Activated T-cell treated with anti-CD3 and anti-CD28 coated beads for 4 hours (primary cell): ENCODE measurements at regions not wholly inside any gene's neighbourhood (a gene's known extent, or its start where the extent isn't known, plus 50 kb on each side); places are given as distances from the start of the nearest gene placed in this dataset.
"Not testable (repeated sequence)": the region's sequence is repeated elsewhere in the genome, so short reads cannot be mapped to it uniquely, and the experiment has no call there.

Experiments
- DNase-seq: peaks from one replicate; pipeline ENCODE4 v3.0.0-alpha.2; 2020

DNA sequence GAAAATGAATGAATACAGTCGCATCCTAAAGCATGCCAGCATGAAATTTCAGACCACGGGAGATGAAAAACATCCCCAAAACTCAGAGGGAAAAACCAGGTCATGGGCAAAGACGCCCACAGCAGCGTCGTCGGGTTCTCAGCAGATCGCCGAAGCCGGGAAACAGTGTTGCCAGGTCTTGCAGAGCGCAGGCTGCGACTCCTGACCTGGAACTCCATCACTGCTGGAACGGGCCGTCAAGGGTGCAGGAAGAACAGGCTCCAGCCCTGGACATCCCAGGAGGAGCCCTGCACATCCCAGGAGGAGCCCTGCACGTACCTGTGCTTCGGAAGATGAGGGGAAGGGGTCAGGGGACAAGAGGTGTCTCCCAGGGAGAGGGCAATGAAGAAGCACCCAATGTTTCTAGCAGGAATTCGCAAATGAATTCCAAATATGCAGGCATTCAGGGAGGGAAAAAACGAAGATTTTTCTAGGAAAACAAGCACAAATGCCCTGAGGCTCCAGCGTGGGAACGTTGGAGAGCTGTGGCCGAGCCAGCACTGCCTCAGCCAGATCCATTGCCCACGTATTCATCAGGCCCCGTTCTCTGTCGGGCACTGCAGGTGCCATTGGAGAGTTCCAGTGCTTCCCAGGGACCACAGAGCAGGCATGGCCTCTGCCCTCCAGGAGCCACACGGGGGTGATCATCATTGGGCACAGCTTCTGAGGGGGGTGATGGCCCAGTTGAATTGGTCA lies 1110.4 kb downstream of the BRD1 start:
- DNase-seq: no peak

DNA sequence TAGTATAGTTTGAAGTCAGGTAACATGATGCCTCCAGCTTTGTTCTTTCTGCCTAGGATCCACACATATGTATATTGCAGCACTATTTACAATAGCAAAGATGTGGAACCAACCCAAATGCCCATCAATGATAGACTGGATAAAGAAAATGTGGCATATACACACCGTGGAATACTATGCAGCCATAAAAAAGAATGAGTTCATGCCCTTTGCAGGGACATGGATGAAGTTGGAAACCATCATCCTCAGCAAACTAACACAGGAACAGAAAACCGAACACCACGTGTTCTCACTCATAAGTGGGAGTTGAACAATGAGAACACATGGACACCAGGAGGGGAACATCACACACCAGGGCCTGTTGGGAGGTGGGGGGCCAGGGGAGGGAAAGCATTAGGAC lies 1111.5 kb downstream of the BRD1 start:
- DNase-seq: not testable (repeated sequence)

DNA sequence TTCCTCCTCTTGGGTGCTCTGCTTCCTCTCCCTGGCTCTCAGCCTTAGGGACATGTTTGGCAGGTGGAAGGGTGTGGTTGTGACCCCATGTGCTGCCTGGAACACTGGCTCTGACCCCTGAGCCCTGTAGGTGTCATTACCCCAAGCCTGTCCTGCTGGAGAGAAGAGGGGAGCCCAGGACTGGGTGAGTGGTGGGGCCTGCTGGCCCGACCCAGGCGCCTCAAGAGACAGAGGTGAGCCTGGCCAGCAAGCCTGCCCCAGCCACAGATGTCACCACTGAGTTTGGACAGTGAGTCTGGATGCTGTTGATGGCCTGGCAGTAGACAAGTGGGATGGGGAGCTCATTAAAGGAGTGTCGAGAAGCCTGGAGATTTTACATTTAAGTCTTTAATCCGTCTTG lies 1112.2 kb downstream of the BRD1 start:
- DNase-seq: no peak

DNA sequence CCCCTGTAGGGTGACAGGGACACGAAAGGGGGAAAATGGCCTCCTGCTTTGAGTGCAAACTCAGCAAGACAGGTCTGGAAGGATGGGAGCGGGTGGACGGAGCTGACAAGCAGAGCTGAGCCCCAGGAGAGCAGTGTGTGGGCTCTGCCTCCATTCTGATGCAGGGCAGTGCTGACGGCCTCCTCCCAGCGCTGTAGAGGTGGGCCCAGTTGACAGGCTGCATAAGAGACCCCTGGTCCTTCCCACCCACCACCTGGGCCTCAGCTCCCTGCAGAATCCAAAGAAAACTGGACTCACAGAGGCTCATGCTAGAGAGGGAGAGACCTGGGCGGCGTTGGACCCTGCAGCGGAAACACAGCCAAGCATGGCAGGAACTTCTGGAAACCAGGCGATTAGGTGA lies 1113.4 kb downstream of the BRD1 start:
- no peak for DNase-seq

DNA sequence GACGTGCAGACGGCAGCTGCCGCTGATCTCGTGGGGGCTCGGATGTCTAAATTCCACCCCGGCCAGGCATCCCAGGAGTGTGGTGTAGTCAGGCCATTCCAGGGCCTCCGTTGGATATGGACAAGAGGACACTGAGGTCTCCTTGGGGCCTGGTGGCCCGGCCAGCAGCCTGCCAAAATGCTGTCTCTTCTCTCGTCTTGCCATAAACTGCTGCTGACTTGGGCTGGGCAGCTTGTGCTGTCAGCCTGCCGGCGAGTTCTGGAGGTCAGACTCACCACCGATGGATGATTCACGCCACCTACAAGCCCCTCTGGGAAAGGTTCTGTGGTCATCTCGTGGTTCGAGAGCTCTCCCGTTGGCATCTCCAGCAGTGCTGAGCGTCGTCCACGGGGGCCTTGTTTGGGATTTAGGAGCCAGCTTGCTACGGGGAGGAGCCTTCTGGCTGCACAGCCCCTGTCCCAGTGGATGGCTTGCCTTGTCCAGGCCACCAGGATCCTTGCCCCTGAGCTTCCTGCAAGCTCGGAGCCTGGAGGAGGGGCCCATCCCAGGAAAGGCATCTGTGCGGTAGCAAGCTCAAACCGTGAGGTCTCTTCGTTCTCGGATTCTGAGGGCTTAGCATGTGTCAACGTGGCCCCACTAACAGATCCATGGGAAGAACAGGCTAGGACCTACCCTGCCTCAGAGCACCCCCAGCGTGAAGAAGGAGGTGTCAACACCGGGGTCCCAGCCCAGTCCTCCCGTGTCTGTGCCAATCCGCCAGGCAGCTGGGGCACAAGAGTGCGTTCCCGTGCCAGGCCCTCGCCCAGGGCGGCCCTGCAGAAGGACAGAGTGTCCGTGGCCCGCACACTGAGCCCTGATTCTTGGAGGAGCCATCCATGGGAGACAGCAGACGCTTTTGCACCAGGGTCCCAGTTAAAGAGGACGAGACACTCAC lies 1114.1 kb downstream of the BRD1 start:
- no peak for DNase-seq

DNA sequence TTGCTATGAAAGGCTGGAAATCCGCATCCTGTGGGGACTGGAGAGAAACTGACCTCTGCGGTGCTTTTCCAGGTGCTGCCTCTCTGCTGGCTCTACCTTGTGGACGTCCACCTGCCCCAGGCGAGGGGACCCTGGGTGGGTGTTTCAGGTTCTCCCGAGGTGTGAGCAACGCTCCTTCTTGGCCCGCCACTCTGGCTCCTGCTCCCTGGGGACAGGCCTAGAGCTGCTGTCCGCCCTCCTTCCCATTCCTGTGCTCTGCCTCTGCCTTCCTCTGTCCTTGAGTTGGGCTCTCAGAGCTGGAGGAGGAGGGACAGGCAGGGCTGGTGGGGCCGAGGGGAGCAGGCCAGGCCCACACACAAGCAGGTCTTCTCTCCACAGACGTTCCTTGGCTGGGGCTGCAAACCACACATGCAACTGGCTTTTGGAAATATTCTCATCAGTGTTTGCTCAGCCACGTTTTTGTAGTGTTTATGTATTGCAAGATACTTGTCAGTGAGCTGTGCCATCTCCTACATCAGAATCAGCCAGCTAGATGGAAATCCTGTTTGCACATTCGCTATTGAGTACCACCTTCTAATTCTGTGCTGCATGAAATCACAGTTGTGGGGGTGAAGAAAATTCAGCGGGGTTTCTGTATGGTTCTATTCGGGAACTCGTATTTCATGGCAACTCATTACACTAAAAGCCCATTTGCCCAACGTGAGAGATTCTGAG lies 1115.0 kb downstream of the BRD1 start:
- DNase-seq: no peak

DNA sequence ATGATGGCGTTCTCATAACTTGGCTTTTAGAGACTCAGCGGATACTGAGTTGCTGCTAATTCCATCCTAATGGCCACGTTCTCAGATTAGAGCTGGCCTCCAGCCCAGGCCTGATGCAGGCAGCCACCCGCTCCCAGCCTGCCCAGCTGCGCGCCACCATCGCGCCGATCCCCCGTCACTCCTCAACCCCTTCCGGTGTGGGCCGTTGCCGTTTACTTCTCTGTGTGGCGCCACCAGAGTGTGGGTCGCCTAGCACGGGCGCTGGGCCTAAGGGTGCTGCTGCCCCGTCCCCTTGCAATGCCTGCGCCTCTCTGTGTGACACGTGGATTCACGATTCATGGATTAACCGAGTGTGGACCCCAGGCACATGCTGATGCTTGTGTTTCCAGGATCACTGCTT lies 1116.0 kb downstream of the BRD1 start:
- DNase-seq: no peak

DNA sequence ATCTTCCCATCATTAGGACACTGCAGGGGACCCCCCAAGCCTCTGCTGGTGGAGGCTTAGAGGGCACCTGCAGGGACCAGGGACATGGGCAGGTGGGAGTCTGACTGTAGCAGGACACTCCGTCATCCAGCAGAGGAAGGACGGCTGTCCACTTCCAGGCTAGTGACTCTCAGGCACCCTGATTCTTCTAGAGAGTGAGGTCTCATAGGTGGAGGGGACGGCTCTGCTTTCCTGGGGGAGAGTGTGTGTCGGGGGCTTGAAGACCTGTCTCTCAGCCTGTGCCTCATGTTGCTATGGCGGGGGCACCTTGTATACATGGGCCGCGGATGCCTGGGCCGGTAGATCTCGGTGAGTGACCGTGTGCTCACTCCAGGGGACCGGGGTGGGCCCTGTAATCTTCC lies 1116.6 kb downstream of the BRD1 start:
- DNase-seq: no peak

DNA sequence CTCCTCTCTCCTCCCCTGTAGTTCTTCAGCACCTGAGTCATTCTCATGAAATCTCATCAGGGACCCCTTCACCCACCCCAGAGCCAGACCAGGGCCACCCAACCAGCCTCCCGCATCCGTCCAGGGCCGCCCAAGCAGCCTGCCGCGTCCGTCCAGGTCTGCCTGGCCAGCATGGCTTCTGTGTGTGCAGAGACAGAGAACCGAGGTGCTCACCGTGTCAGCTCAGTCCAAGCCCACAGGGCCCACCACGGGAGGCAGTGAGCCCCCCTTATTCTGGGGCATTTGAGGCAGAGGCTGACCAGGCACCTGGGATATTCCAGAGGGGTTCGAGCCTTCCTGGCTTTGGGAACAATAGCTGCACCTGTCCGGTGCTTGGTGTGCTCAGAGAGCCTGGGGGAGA lies 1117.3 kb downstream of the BRD1 start:
- DNase-seq: no peak

DNA sequence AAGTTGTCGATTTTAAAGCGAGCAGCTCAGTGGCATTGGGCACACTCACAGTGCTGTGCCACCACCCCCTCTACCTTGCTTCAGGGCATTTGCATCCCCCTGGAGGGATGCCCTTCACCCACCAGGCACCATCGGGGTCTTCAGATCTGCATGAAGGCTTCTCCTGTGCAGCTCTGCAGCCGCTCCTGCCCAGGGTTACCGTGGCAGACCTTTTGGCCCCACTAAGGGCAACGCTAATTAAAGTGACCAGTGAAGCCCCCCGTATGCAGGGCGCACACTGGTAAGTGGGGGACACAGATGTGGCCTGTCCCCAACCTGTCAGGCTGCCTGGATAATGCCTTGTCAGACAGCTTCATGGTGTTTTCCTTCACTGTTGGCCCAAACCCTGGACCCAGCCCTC lies 1117.7 kb downstream of the BRD1 start:
- no peak for DNase-seq

DNA sequence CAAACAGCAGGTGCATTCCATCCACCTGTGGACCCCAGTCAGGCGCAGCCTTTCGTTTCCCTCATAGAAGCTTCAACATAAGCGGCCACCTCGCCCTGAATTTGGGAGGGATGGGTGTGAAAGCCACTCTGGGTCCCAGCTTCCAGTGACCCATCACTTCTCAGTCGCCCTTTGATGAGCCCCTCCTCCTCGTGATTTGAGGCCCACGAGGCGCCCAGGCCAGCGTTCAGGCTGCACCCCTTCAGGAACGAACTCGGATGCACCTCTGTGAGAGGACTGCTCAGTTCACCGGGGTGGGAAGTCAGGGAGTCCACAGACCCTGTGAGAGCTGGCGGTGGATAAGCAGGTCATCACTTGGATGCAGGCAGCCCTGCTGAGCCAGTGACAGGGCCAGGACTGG lies 1118.2 kb downstream of the BRD1 start:
- DNase-seq: no peak

DNA sequence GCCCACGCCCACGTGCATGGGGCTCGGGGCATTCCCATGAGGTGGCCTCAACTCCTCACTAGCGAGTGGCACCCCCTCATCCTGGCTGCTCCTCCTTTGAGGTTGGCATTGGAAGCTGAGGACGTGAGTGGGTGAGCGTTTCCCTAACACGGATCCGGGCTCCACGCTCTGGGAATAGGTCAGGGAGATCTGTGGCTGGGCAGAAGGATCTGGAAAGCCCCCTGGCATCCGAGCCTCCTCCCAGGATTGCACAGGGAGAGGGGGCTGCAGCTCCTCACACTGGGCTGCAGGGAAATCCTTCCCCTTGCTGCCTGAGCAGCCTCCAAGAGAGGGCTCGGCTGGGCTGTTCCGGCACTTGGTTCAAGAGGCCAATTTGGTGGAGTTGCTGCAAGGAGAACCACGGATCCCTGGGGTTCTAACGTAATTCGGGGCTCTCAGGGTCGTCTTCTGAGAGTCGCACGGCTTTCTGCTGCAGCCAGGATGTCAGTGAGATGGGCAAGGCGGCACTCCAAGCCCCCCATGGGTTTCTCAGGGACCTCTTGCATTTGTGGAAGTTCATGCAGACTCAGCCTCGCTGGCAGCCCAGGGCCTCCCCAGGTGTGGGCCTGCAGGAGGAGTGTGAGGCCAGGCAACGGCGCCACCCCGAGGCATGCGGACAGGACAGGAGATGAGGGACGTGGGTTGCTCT lies 1119.0 kb downstream of the BRD1 start:
- DNase-seq: no peak

DNA sequence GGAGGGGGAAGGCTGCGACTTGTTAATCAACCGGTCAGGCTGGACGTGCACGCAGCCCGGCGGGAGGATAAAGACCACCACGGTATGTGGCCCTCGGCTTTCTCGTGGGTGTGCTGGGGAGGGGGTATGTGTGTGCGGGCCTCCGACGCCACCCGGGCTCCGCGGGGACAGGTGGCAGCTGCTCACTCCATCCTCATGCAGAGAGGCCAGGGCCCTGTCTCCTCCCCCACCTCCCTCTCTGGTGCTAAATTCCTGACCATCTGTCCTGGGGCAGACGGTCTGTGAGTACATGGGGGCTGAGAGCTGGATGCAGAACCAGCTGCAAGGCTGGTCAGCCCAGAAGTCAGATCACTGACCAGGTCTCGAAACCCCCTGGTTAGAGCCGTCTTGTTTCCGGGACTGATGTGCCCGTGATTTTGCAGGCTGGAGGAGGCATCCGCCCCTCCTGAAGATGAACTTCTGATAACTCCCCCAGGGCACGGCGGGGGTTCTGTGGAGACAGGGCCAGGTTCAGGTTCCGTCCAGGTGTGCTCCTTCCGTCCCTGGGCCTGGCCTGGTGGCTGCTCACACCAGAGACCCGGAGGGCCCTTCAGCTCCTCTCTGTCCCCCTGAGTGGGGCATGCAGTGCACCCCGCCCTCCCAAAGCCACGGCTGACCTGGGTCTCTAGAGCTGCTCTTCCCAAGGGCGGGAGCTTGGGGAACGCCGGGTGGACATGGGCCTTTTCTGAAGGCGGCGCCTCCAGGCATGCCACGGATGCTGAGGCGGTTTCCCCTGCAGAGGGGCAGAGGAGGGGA lies 1119.7 kb downstream of the BRD1 start:
- no peak for DNase-seq

DNA sequence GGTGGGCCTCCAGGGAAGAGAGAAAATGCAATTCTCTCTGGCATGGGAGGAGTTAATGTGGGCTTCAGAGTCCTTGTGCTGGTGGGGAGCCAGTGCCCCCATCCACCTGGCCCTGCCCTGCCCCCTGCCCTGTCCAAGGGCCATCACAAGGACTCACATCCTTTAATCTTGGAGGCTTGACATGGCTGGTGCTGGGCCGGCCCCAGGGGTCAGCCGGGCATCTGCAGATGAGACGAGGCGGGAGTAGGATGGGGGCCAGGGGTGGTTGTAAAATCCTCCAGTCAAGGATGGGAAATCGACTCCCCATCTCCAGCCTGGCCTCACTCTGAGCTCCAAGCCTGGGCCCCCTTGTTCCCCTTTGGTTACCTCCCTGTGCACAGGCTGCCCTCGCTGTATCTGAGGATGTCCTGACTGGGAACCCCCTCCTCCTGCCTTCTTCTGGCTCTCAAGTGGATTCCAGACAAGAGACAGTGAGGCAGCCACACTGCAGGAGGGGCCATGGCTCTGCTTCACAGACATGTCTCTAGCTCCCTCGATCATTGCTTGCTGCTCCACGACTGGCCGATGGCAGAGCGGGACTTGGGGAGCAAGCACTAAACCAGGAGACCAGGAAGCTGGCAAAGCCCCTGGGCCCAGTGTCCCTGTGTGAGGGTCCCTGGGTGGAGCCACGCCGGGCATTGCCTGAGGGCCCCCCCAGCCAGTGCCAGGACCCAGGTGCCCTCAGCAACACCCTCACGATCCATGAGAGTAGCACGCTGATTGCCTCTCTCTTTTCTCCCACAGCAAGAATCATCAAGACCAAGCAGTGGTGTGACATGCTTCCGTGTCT lies 1120.5 kb downstream of the BRD1 start:
- DNase-seq: no peak

DNA sequence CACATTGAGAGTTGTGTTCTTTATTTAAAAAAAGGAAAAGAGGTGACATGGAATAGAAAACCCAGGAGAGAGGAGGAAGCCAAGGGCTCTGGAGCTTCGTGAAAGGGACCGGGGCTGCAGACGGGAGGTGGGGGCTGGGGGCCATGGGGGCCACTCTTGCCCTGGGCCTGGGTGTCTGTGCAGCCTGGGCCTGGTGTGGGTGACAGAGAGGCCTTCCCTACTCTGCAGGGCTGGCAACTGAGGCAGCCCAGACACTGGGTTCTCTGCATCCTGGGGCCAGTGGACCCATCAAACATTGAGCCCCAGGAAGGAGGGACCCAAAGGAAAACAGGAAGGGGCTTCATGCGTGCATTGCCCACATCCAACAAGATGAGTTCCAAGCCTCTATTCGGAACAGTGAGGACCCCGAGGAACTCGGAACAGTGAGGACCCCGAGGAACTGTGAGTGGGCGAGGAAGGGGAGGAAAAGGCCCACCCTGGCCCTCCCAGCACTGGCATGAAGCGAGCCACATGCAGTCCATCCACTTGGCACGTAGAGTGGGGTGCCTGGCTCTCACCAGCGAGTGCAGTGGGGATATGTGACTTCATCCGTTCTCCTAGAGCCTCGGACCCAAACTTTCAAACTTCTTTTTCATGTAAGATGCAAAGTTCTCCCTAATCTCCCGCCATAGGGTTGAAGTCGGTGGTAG lies 1121.6 kb downstream of the BRD1 start:
- no peak for DNase-seq

DNA sequence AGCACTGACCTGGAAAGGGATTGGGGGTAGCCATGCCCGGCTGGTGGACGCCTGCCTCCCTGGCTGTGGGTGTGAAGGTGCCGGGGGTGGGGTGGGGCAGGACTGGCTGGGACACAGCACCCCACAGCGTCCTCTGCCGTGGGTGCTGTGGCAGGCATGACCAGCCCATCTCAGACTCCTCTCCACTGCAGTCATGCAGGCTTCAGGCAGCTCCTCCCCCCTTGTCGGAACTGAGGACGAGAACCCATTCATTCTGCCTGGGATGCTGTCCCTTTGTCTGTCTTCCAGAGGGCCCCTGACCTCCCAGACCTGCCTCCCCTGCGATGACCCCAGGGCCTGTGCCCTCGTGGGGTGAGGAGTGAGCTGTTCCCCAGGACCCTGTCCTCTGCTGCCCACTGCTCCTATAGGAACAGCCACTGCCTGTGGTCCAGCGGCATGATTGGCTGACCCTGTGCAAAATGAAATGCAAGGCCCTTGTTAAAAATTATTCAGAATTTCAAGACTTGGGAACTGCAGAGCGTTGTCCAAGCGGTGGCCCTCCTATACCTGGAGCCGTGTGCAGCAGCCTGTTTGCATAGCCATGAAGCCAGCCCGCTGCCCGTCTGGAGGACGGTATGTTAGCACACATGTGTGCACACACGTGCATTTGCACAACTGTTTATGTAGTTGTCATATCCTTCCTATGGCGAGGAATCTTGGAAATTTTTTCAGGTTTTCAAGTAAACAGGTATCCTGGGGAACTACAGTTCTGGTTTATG lies 1122.3 kb downstream of the BRD1 start:
- no peak for DNase-seq

DNA sequence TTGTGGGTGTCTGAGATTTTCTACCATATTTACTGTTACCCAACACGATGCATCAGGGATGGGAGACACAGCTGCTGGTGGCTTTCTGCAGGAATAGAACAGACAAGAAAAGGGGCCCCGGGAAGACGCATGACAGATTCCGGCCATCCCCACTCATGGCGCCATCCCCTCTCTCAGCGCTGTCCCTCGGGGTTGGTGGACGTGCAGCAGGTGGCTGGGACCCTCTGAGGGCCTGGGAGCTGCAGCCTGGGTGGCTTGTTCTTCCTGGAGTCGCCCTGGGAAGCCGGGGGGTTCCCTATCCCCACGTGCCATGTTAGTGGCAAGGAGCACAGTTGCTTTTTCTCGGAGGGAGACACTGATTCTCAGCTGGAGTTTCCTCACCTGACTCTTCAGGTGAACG lies 1123.3 kb downstream of the BRD1 start:
- DNase-seq: no peak

DNA sequence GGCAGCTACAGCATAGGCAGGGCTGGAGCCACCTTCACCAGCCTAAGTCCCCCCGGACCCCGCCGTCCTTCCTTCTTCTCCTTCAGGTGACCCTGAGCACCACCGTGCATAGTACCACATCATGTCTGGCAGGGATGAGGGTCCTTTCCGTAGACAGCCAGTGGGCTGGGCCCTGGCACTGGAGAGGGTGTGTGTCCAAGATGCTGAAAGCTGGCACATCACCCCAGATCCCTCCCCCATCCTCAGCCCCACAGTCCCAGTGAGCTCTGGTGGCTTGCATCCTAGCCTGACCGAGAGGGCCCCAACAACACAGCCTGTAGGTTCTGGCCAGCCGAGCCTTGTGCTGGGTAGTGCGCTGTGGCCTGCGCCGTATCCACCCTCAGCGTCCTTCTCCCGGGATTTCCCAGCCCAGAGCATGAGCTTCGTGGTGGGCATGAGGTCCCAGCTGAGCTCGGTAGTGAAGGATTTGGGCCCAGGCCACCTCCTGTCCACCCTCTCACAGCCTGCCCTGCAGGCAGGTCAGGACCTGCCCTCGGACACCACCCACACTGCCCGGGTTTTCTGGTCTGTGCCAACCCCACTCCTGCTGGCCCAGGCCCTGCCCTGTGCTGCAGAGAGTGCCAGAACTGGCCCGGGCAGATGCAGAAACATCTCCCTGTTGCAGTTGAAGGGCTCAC lies 1124.3 kb downstream of the BRD1 start:
- no peak for DNase-seq

DNA sequence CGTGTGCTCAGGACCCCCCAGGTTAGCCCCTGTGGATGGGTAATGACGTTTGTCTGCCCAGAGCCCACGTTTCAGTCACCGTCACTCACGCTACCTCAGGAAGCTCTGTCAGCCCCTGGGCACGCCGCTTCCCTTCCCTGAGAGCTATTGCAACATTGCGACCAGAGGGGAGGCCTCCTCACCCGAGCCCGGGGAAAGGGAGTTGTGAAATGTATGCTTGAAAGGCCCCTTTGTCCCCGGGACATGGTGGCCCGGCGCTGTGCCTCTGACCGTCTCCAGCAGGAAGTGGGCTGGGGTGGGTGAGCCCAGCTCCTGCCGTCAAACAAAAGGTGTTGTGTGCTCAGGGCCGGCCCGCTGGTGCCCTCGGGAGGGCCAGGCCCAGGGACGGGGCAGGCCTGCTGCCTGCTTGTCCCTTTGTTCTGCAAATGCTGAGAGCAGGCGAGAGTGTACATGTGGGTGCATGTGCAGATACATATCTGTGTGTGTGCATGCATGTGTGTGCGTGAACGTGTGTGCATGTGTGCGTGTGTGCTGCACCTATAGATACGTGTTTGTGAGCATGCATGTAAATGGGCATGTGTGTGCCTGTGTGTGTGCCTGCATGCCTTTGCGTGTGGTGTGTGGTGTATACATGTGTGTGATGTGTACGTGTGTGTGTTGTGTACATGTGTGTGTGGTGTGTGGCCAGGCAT lies 1125.0 kb downstream of the BRD1 start:
- no peak for DNase-seq
